SK-N-SH treated with all-trans-retinoic acid at 6 μM for 48 hours (cell line): ENCODE measurements at regions not wholly inside any gene's neighbourhood (a gene's known extent, or its start where the extent isn't known, plus 50 kb on each side); places are given as distances from the start of the nearest gene placed in this dataset.
A peak's percentile ranks its signal among the peaks of the same experiment; 100 is the strongest.

Source experiments
- ATAC-seq: fragments of 200-7000 bp; cut with Tn5 transposase; 3 replicates; pipeline ENCODE4 v1.9.1; 2020; ENCODE audit warnings: mild to moderate bottlenecking, moderate library complexity
- ARNTL ChIP-seq: fragments of 450-650 bp; formaldehyde crosslinking; IDR thresholded peaks from 2 replicates; pipeline ENCODE4 v1.5.0; 2020; ENCODE audit warnings: low read depth, mild to moderate bottlenecking, moderate library complexity, borderline replicate concordance
- ESRRG ChIP-seq: fragments of 250-450 bp; sonication (Bioruptor Pico); IDR thresholded peaks from 2 replicates; pipeline ENCODE4 v1.6.1; 2021; ENCODE audit warnings: mild to moderate bottlenecking
- GLIS3 ChIP-seq: fragments of 250-450 bp; sonication (Bioruptor Pico); IDR thresholded peaks from 2 replicates; pipeline ENCODE4 v1.5.0; 2020; ENCODE audit warnings: mild to moderate bottlenecking, moderate library complexity
- ISL1 ChIP-seq: fragments of 250-450 bp; sonication (Bioruptor Pico); IDR thresholded peaks from 2 replicates; pipeline ENCODE4 v2.1.2; 2022; ENCODE audit warnings: mild to moderate bottlenecking, moderate library complexity
- OSR1 ChIP-seq: fragments of 250-450 bp; sonication (Bioruptor Pico); IDR thresholded peaks from 2 replicates; pipeline ENCODE4 v1.8.0; 2022; ENCODE audit warnings: moderate library complexity, mild to moderate bottlenecking, inconsistent platforms
- PPARA ChIP-seq: fragments of 250-450 bp; sonication (Bioruptor Pico); IDR thresholded peaks from 2 replicates; pipeline ENCODE4 v1.5.0; 2020; ENCODE audit warnings: mild to moderate bottlenecking, borderline replicate concordance
- RARB ChIP-seq: fragments of 250-450 bp; sonication (Bioruptor Pico); IDR thresholded peaks from 2 replicates; pipeline ENCODE4 v1.8.0; 2021; ENCODE audit warnings: mild to moderate bottlenecking, moderate library complexity
- SNAI2 ChIP-seq: fragments of 250-450 bp; sonication (Bioruptor Pico); IDR thresholded peaks from 2 replicates; pipeline ENCODE4 v1.5.0; 2020; ENCODE audit warnings: mild to moderate bottlenecking, moderate library complexity
- TCF4 ChIP-seq: fragments of 250-450 bp; sonication (Bioruptor Pico); IDR thresholded peaks from 2 replicates; pipeline ENCODE4 v1.8.0; 2021; ENCODE audit warnings: mild to moderate bottlenecking, moderate library complexity, borderline replicate concordance
- TOX ChIP-seq: fragments of 250-450 bp; sonication (Bioruptor Pico); IDR thresholded peaks from 2 replicates; pipeline ENCODE4 v1.8.0; 2021; ENCODE audit warnings: mild to moderate bottlenecking, moderate library complexity, borderline replicate concordance
- ZFP30 ChIP-seq: fragments of 450-650 bp; formaldehyde crosslinking; IDR thresholded peaks from 2 replicates; pipeline ENCODE4 v1.5.0; 2022; ENCODE audit warnings: mild to moderate bottlenecking, moderate library complexity
- ZNF565 ChIP-seq: fragments of 450-650 bp; formaldehyde crosslinking; conservative IDR thresholded peaks from 2 replicates; pipeline ENCODE4 v1.5.0; 2020; ENCODE audit warnings: low read depth, mild to moderate bottlenecking, moderate library complexity
- ZNF70 ChIP-seq: fragments of 450-650 bp; formaldehyde crosslinking; IDR thresholded peaks from 2 replicates; pipeline ENCODE4 v1.5.0; 2020; ENCODE audit warnings: mild to moderate bottlenecking, moderate library complexity
- TF ChIP-seq, protein P1 (sequence below): fragments of 250-450 bp; sonication (Bioruptor Pico); IDR thresholded peaks from 2 replicates; pipeline ENCODE4 v1.5.0; 2020; ENCODE audit warnings: mild to moderate bottlenecking, moderate library complexity
- TF ChIP-seq, protein P2 (sequence below): fragments of 250-450 bp; sonication (Bioruptor Pico); IDR thresholded peaks from 2 replicates; pipeline ENCODE4 v1.5.1; 2021; ENCODE audit warnings: mild to moderate bottlenecking, moderate library complexity
- TF ChIP-seq, protein P3 (sequence below): fragments of 250-450 bp; sonication (Bioruptor Pico); IDR thresholded peaks from 2 replicates; pipeline ENCODE4 v1.8.0; 2020; ENCODE audit warnings: mild to moderate bottlenecking, moderate library complexity, borderline replicate concordance

DNA sequence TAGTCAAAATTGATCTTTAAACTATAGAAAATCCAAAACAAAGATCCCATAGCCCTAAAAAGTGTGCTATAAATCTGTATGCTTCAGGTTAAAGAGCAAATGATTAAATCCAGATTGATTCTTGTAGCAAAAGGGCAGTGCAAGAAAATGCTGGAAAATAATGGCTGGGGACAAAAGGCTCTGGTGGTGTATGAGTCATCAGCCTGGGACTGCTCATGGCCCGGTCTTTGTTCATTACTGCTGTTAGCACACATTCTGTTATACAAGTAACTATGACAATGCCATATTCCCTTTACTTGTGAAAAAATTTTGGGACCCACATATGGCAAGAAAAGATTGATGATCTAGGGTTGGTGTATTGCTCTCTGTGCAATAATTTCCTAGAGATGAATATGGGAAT lies 89.1 kb downstream of the RWDD3 start (continued):
- TF ChIP-seq ZNF70 (no peak), GLIS3 (no peak)

DNA sequence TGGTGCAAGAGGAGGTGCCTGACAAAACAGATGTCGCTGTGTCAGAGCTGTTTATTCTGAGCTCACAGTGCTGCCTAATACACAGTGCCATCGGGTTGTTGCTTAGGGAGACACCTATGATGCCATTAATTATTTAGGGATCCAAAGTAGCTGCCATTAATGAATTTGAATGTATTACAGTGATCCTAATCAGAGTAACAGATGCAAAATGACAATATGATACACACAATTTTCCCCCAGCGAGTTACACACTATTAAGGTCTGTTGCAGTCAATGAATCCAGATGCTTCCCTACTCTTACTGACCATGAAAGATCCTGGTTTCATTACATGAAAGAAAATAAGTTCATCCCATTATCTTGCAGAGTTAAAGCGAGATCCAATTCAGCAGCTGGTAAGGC lies 91.3 kb downstream of the RWDD3 start:
- TF ChIP-seq TCF4 (CRISPR knock-in tag) = peak; percentile 75
- TF ChIP-seq, protein P1, sequence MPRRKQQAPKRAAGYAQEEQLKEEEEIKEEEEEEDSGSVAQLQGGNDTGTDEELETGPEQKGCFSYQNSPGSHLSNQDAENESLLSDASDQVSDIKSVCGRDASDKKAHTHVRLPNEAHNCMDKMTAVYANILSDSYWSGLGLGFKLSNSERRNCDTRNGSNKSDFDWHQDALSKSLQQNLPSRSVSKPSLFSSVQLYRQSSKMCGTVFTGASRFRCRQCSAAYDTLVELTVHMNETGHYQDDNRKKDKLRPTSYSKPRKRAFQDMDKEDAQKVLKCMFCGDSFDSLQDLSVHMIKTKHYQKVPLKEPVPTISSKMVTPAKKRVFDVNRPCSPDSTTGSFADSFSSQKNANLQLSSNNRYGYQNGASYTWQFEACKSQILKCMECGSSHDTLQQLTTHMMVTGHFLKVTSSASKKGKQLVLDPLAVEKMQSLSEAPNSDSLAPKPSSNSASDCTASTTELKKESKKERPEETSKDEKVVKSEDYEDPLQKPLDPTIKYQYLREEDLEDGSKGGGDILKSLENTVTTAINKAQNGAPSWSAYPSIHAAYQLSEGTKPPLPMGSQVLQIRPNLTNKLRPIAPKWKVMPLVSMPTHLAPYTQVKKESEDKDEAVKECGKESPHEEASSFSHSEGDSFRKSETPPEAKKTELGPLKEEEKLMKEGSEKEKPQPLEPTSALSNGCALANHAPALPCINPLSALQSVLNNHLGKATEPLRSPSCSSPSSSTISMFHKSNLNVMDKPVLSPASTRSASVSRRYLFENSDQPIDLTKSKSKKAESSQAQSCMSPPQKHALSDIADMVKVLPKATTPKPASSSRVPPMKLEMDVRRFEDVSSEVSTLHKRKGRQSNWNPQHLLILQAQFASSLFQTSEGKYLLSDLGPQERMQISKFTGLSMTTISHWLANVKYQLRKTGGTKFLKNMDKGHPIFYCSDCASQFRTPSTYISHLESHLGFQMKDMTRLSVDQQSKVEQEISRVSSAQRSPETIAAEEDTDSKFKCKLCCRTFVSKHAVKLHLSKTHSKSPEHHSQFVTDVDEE (CRISPR knock-in tag) = no peak
- ATAC-seq = no peak

DNA sequence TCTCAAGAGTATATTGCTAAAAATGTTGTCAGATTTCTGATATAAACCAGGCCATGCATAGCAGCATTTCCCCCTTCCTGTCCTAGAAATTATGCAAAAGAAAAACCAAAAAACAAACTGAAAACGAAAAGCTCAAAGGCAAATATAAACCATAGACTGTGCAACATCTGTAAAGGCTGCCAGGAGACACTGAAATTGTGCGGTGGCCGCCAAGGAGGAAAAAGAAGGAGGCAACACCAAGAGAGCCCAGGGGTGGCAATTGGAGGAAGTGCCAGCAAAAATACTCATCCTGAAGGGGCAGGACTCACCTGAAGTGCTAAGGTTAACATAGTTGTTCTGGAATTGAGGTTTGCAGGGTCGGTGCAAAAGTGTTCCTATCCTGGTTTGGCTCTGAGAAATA lies 92.0 kb downstream of the RWDD3 start:
- TF ChIP-seq ZNF70 (no peak), ESRRG (CRISPR knock-in tag) (no peak), PPARA (CRISPR knock-in tag) (no peak), SNAI2 (CRISPR knock-in tag) (no peak), OSR1 (no peak), ZNF565 (CRISPR knock-in tag) (no peak), TOX (no peak), TCF4 (CRISPR knock-in tag) (no peak)
- TF ChIP-seq, protein P1 (CRISPR knock-in tag) = no peak
- no peak for ATAC-seq

DNA sequence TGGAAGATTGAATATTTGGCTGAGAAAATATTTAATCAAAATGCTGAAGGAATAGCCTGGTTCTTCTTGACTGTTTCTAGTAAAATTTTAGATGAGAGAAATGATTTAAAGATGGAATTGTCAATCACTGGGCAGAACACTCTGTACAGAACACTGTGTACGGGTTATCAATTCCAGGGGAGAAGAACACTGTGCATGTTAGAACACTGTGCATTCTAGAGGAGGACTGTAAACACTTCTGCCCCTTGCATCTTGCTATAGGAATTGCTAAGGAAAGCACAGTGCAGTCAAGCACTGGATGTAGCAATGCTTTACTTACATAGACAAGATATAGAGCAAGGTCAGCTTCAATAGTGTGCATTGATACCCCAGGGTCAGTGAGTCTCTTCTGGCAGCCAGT lies 98.7 kb downstream of the RWDD3 start:
- no peak for ATAC-seq
- TF ChIP-seq GLIS3 (no peak), ZFP30 (CRISPR knock-in tag) (no peak), ZNF70 (no peak), ISL1 (CRISPR knock-in tag) (no peak), ZNF565 (CRISPR knock-in tag) (no peak), RARB (CRISPR knock-in tag) (no peak), ARNTL (CRISPR knock-in tag) (no peak), TCF4 (CRISPR knock-in tag) (no peak)
- TF ChIP-seq, protein P1 (CRISPR knock-in tag) = no peak
- TF ChIP-seq, protein P2, sequence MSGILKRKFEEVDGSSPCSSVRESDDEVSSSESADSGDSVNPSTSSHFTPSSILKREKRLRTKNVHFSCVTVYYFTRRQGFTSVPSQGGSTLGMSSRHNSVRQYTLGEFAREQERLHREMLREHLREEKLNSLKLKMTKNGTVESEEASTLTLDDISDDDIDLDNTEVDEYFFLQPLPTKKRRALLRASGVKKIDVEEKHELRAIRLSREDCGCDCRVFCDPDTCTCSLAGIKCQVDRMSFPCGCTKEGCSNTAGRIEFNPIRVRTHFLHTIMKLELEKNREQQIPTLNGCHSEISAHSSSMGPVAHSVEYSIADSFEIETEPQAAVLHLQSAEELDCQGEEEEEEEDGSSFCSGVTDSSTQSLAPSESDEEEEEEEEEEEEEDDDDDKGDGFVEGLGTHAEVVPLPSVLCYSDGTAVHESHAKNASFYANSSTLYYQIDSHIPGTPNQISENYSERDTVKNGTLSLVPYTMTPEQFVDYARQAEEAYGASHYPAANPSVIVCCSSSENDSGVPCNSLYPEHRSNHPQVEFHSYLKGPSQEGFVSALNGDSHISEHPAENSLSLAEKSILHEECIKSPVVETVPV (CRISPR knock-in tag) = no peak
- TF ChIP-seq, protein P3, sequence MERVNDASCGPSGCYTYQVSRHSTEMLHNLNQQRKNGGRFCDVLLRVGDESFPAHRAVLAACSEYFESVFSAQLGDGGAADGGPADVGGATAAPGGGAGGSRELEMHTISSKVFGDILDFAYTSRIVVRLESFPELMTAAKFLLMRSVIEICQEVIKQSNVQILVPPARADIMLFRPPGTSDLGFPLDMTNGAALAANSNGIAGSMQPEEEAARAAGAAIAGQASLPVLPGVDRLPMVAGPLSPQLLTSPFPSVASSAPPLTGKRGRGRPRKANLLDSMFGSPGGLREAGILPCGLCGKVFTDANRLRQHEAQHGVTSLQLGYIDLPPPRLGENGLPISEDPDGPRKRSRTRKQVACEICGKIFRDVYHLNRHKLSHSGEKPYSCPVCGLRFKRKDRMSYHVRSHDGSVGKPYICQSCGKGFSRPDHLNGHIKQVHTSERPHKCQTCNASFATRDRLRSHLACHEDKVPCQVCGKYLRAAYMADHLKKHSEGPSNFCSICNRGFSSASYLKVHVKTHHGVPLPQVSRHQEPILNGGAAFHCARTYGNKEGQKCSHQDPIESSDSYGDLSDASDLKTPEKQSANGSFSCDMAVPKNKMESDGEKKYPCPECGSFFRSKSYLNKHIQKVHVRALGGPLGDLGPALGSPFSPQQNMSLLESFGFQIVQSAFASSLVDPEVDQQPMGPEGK (CRISPR knock-in tag) = no peak
